HEK293 (cell line): ENCODE measurements at regions not wholly inside any gene's neighbourhood (a gene's known extent, or its start where the extent isn't known, plus 50 kb on each side); places are given as distances from the start of the nearest gene placed in this dataset.

ENCODE experiments used
- CTCF ChIA-PET: fragments of 350-600 bp; formaldehyde crosslinking; extraction: SDS; loops from one replicate; lab custom pipeline; 2021; ENCODE audit warnings: antibody characterized with exemption; lab: Yijun Ruan, JAX
- POLR2A ChIA-PET: fragments of 300-600 bp; formaldehyde crosslinking; extraction: SDS; loops from one replicate; lab custom pipeline; 2020; ENCODE audit warnings: antibody characterized with exemption, inconsistent platforms; lab: Yijun Ruan, JAX
- H3K27ac ChIP-seq: fragments of 200-500 bp; sonication (Bioruptor generic); 2 replicates; pipeline ENCODE4 v1.5.1; 2014; ENCODE audit warnings: low read depth, low read length, control low read depth, inconsistent platforms; ENCODE audit errors: extremely low read depth
- H3K36me3 ChIP-seq, 2 experiments: fragments of 200-500 bp in 1 of 2; sonication (Bioruptor generic) in 1 of 2; 1 replicate in 1 of 2; 2 replicates in 1 of 2; pipeline ENCODE4 v1.5.1; 2014 to 2017; ENCODE audit warnings: inconsistent platforms in 2 of 2, low read length in 2 of 2; ENCODE audit not compliant: control insufficient read depth in 2 of 2, insufficient read depth in 1 of 2
- H3K4me1 ChIP-seq: fragments of 200-500 bp; sonication (Bioruptor generic); 2 replicates; pipeline ENCODE4 v1.5.1; 2014; ENCODE audit warnings: mild to moderate bottlenecking, low read length, inconsistent platforms; ENCODE audit not compliant: control insufficient read depth, insufficient read depth
- H3K4me3 ChIP-seq: 2 replicates; pipeline ENCODE4 v1.5.1; 2011; ENCODE audit warnings: low read depth, mild to moderate bottlenecking, control low read depth, low read length, moderate library complexity
- H3K9me3 ChIP-seq: fragments of 200-500 bp; sonication (Bioruptor generic); 2 replicates; pipeline ENCODE4 v1.5.1; 2014; ENCODE audit warnings: low read depth, low read length, inconsistent platforms; ENCODE audit not compliant: control insufficient read depth, insufficient read depth
- GLIS2 ChIP-seq: fragments of 450-650 bp; formaldehyde crosslinking; IDR thresholded peaks from 2 replicates; pipeline ENCODE4 v1.5.1; 2016; ENCODE audit warnings: missing biosample characterization, missing genetic modification characterization
- HOXA7 ChIP-seq: sonication (generic); formaldehyde crosslinking; IDR thresholded peaks from 2 replicates; pipeline ENCODE4 v1.8.1; 2022; ENCODE audit warnings: missing genetic modification reagents, borderline replicate concordance
- PRDM6 ChIP-seq: fragments of 450-650 bp; formaldehyde crosslinking; IDR thresholded peaks from 2 replicates; pipeline ENCODE4 v1.5.1; 2017; ENCODE audit warnings: missing biosample characterization, missing genetic modification characterization
- ZEB2 ChIP-seq: fragments of 450-650 bp; formaldehyde crosslinking; IDR thresholded peaks from 2 replicates; pipeline ENCODE4 v1.5.1; 2016; ENCODE audit warnings: missing biosample characterization, missing genetic modification characterization
- ZNF10 ChIP-seq: fragments of 450-650 bp; formaldehyde crosslinking; IDR thresholded peaks from 2 replicates; pipeline ENCODE4 v1.5.1; 2017; ENCODE audit warnings: missing biosample characterization, missing genetic modification characterization
- ZNF274 ChIP-seq, 2 experiments: fragments of 200-500 bp in 1 of 2; fragments of 450-650 bp in 1 of 2; sonication (Bioruptor generic) in 1 of 2; formaldehyde crosslinking in 1 of 2; IDR thresholded peaks; 2 replicates each; pipeline versions ENCODE4 v1.5.1 to v1.6.1; 2014 to 2016; ENCODE audit warnings: borderline replicate concordance in 1 of 2, inconsistent platforms in 1 of 2, low read length in 1 of 2, missing biosample characterization in 1 of 2, missing genetic modification characterization in 1 of 2
- ZNF335 ChIP-seq: fragments of 450-650 bp; formaldehyde crosslinking; conservative IDR thresholded peaks from 2 replicates; pipeline ENCODE4 v1.5.1; 2016; ENCODE audit warnings: missing biosample characterization, missing genetic modification characterization
- ZNF530 ChIP-seq: fragments of 450-650 bp; formaldehyde crosslinking; IDR thresholded peaks from 2 replicates; pipeline ENCODE4 v1.5.1; 2016; ENCODE audit warnings: low read depth, missing biosample characterization, missing genetic modification characterization
- ZNF571 ChIP-seq: fragments of 450-650 bp; formaldehyde crosslinking; IDR thresholded peaks from 2 replicates; pipeline ENCODE4 v1.5.0; 2017; ENCODE audit warnings: missing biosample characterization, missing genetic modification characterization
- ZNF624 ChIP-seq: fragments of 450-650 bp; formaldehyde crosslinking; IDR thresholded peaks from 2 replicates; pipeline ENCODE4 v1.5.1; 2017; ENCODE audit warnings: missing biosample characterization, missing genetic modification characterization
- ZSCAN16 ChIP-seq: fragments of 450-650 bp; formaldehyde crosslinking; IDR thresholded peaks from 2 replicates; pipeline ENCODE4 v1.5.1; 2016; ENCODE audit warnings: missing biosample characterization, missing genetic modification characterization
- ZSCAN30 ChIP-seq: fragments of 450-650 bp; IDR thresholded peaks from 2 replicates; pipeline ENCODE4 v1.5.1; 2018; ENCODE audit warnings: missing biosample characterization, mild to moderate bottlenecking, missing genetic modification characterization, moderate library complexity
- TF ChIP-seq, protein P1 (sequence below): fragments of 450-650 bp; formaldehyde crosslinking; IDR thresholded peaks from 2 replicates; pipeline ENCODE4 v1.5.1; 2016; ENCODE audit warnings: missing biosample characterization, missing genetic modification characterization
- TF ChIP-seq, protein P2 (sequence below): fragments of 450-650 bp; formaldehyde crosslinking; IDR thresholded peaks from 2 replicates; pipeline ENCODE4 v1.5.1; 2017; ENCODE audit warnings: missing biosample characterization, missing genetic modification characterization
- TF ChIP-seq, protein P3 (sequence below): fragments of 450-650 bp; formaldehyde crosslinking; IDR thresholded peaks from 2 replicates; pipeline ENCODE4 v1.5.1; 2016; ENCODE audit warnings: missing biosample characterization, missing genetic modification characterization

DNA sequence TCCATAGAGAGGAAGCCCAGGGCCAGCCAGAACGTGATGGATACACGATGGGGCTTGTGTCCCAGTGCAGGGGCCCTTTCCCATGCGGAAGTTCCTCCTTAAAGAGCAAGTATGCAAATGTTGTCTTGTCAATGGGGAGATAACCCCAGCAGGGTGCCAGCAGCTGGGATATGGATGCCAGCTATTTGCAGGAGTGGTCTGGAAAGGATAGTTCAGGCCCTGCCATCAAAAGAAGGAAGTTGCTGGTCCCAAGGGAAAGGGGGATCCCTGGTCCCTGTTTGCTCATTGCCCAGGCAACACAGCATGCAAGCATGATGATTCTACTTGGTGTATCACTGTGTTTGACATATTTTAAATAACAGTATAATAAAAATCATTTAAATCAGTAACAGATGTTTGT is 73.1 kb upstream of the HECW1 start:
- TF ChIP-seq, protein P1, sequence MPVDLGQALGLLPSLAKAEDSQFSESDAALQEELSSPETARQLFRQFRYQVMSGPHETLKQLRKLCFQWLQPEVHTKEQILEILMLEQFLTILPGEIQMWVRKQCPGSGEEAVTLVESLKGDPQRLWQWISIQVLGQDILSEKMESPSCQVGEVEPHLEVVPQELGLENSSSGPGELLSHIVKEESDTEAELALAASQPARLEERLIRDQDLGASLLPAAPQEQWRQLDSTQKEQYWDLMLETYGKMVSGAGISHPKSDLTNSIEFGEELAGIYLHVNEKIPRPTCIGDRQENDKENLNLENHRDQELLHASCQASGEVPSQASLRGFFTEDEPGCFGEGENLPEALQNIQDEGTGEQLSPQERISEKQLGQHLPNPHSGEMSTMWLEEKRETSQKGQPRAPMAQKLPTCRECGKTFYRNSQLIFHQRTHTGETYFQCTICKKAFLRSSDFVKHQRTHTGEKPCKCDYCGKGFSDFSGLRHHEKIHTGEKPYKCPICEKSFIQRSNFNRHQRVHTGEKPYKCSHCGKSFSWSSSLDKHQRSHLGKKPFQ (tag by site-specific recombination), result no peak
- TF ChIP-seq ZNF335, result no peak
- TF ChIP-seq, protein P2, sequence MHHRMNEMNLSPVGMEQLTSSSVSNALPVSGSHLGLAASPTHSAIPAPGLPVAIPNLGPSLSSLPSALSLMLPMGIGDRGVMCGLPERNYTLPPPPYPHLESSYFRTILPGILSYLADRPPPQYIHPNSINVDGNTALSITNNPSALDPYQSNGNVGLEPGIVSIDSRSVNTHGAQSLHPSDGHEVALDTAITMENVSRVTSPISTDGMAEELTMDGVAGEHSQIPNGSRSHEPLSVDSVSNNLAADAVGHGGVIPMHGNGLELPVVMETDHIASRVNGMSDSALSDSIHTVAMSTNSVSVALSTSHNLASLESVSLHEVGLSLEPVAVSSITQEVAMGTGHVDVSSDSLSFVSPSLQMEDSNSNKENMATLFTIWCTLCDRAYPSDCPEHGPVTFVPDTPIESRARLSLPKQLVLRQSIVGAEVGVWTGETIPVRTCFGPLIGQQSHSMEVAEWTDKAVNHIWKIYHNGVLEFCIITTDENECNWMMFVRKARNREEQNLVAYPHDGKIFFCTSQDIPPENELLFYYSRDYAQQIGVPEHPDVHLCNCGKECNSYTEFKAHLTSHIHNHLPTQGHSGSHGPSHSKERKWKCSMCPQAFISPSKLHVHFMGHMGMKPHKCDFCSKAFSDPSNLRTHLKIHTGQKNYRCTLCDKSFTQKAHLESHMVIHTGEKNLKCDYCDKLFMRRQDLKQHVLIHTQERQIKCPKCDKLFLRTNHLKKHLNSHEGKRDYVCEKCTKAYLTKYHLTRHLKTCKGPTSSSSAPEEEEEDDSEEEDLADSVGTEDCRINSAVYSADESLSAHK (tag by site-specific recombination), result no peak
- TF ChIP-seq ZNF571 (tag by site-specific recombination), result no peak
- TF ChIP-seq PRDM6 (tag by site-specific recombination), result no peak
- TF ChIP-seq, protein P3, sequence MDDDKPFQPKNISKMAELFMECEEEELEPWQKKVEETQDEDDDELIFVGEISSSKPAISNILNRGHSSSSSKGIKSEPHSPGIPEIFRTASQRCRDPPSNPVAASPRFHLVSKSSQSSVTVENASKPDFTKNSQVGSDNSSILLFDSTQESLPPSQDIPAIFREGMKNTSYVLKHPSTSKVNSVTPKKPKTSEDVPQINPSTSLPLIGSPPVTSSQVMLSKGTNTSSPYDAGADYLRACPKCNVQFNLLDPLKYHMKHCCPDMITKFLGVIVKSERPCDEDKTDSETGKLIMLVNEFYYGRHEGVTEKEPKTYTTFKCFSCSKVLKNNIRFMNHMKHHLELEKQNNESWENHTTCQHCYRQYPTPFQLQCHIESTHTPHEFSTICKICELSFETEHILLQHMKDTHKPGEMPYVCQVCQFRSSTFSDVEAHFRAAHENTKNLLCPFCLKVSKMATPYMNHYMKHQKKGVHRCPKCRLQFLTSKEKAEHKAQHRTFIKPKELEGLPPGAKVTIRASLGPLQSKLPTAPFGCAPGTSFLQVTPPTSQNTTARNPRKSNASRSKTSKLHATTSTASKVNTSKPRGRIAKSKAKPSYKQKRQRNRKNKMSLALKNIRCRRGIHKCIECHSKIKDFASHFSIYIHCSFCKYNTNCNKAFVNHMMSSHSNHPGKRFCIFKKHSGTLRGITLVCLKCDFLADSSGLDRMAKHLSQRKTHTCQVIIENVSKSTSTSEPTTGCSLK, result no peak
- TF ChIP-seq ZSCAN30 (tag by site-specific recombination), result no peak
- no peak for TF ChIP-seq HOXA7 (CRISPR knock-in tag)
- TF ChIP-seq ZSCAN16 (tag by site-specific recombination), result no peak
- no peak for TF ChIP-seq ZNF624
- Histone ChIP-seq H3K9me3 (no peaks in the 10 kb centered on the region), H3K27ac (no peak overlapping the region), H3K4me1 (no peaks in the 10 kb centered on the region), H3K4me3 (no peak overlapping the region), H3K36me3 (no peaks in the 10 kb centered on the region)
- ChIA-PET POLR2A (no interaction called here), CTCF (no interaction called here)

GRCh38 chr7:43040461-43040860 is 72.0 kb upstream of the HECW1 start:
- no peaks in the 10 kb centered on the region for H3K9me3 ChIP-seq
- no peak overlapping the region for H3K4me3 ChIP-seq
- ChIA-PET POLR2A (no interaction called here), CTCF (interaction anchor here (0.6 kb wide), 1 partner anchor 17 kb away, joined by 3 read pairs; no protein-coding TSS in a partner anchor)
- no peak overlapping the region for H3K27ac ChIP-seq
- H3K36me3 ChIP-seq, result no peaks in the 10 kb centered on the region
- H3K4me1 ChIP-seq, result no peaks in the 10 kb centered on the region
- no peak for TF ChIP-seq ZNF274 (IDR thresholded peaks at IDR 0.05; ENCODE audit: low read length)
- no peak for TF ChIP-seq ZNF274 (tag by site-specific recombination; IDR thresholded peaks at IDR 0.05; ENCODE audit: borderline replicate concordance)
- TF ChIP-seq GLIS2, result no peak
- no peak for TF ChIP-seq ZEB2 (tag by site-specific recombination)
- no peak for TF ChIP-seq ZNF530 (tag by site-specific recombination)
- TF ChIP-seq ZNF10 (tag by site-specific recombination), result no peak
